22Rv1 (cell line): ENCODE measurements at regions not wholly inside any gene's neighbourhood (a gene's known extent, or its start where the extent isn't known, plus 50 kb on each side); places are given as distances from the start of the nearest gene placed in this dataset.

ENCODE experiments used
- ZFX ChIP-seq: fragments of 450-650 bp; IDR thresholded peaks from 2 replicates; pipeline ENCODE4 v1.6.1; 2017; ENCODE audit warnings: antibody characterized with exemption, borderline replicate concordance
- TF ChIP-seq, protein P1 (sequence below): fragments of 450-650 bp; IDR thresholded peaks from 2 replicates; pipeline ENCODE4 v1.5.1; 2017; ENCODE audit warnings: mild to moderate bottlenecking

DNA sequence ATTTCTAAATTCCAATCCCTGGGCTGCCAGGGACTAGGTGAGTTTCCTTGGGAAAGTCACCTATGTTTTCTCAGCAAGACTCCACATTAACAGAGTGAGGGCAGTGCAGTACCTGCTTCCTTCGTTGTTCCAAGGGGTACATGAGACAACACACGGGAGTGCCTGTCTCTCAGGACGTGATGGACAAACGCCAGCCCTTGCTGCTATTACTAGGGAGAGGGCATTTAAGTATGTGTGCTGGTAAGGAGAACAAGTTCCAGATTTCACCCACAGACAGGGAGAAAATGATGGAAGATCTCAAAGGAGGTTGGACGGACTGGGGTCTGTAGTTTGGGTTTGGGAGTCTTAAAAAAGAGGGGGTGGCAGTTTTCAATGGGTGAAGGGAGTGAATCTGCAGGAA, 195.7 kb downstream of the HERPUD2 start:
- TF ChIP-seq, protein P1, sequence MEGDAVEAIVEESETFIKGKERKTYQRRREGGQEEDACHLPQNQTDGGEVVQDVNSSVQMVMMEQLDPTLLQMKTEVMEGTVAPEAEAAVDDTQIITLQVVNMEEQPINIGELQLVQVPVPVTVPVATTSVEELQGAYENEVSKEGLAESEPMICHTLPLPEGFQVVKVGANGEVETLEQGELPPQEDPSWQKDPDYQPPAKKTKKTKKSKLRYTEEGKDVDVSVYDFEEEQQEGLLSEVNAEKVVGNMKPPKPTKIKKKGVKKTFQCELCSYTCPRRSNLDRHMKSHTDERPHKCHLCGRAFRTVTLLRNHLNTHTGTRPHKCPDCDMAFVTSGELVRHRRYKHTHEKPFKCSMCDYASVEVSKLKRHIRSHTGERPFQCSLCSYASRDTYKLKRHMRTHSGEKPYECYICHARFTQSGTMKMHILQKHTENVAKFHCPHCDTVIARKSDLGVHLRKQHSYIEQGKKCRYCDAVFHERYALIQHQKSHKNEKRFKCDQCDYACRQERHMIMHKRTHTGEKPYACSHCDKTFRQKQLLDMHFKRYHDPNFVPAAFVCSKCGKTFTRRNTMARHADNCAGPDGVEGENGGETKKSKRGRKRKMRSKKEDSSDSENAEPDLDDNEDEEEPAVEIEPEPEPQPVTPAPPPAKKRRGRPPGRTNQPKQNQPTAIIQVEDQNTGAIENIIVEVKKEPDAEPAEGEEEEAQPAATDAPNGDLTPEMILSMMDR = no peak
- TF ChIP-seq ZFX = no peak
